ENCODE measurements at regions not wholly inside any gene's neighbourhood (a gene's known extent, or its start where the extent isn't known, plus 50 kb on each side); places are given as distances from the start of the nearest gene placed in this dataset.

- TF ChIP-seq POLR2AphosphoS5 (IDR thresholded peaks at IDR 0.05): no peak
- no peak for TF ChIP-seq EP300 (IDR thresholded peaks at IDR 0.05)
- no peak for TF ChIP-seq POLR2A (IDR thresholded peaks at IDR 0.05)
Observed at GRCh38 chr12:39671898-39672875, 52.6 kb upstream of the ABCD2 start.
